ENCODE measurements at regions not wholly inside any gene's neighbourhood (a gene's known extent, or its start where the extent isn't known, plus 50 kb on each side); places are given as distances from the start of the nearest gene placed in this dataset.
"Not testable (repeated sequence)": the region's sequence is repeated elsewhere in the genome, so short reads cannot be mapped to it uniquely, and the experiment has no call there.

GRCh38 chr10:64115908-64116643, 594.9 kb downstream of the REEP3 start:
- peak; percentile 82 for DNase-seq (ENCODE audit: low spot score)

GRCh38 chr10:64116707-64117106, 595.5 kb downstream of the REEP3 start:
- no peak for DNase-seq (ENCODE audit: low spot score)

GRCh38 chr10:64118736-64119135, 597.5 kb downstream of the REEP3 start:
- DNase-seq (ENCODE audit: low spot score) = no peak

- not testable (repeated sequence) for DNase-seq (ENCODE audit: low spot score)
Observed at GRCh38 chr10:64120301-64120980, 599.2 kb downstream of the REEP3 start.

- DNase-seq (ENCODE audit: low spot score) = no peak
Observed at GRCh38 chr10:64130152-64130551, 609.0 kb downstream of the REEP3 start.

GRCh38 chr10:64134676-64135075, 613.5 kb downstream of the REEP3 start:
- no peak for DNase-seq (ENCODE audit: low spot score)

GRCh38 chr10:64142395-64142794, 621.2 kb downstream of the REEP3 start:
- DNase-seq (ENCODE audit: low spot score) = no peak

GRCh38 chr10:64148607-64149006, 627.4 kb downstream of the REEP3 start:
- no peak for DNase-seq (ENCODE audit: low spot score)

GRCh38 chr10:64156166-64156565, 635.0 kb downstream of the REEP3 start:
- peak; percentile 93 for DNase-seq (ENCODE audit: low spot score)

GRCh38 chr10:64158551-64158950, 637.4 kb downstream of the REEP3 start:
- DNase-seq (ENCODE audit: low spot score) = no peak

GRCh38 chr10:64159910-64160872, 639.0 kb downstream of the REEP3 start:
- DNase-seq (ENCODE audit: low spot score) = no peak

- no peak for DNase-seq (ENCODE audit: low spot score)
Observed at GRCh38 chr10:64170791-64171190, 649.6 kb downstream of the REEP3 start.

- DNase-seq (ENCODE audit: low spot score) = no peak
Observed at GRCh38 chr10:64173826-64174225, 652.6 kb downstream of the REEP3 start.

- peak; percentile 81 for DNase-seq (ENCODE audit: low spot score)
Observed at GRCh38 chr10:64174666-64175255, 653.6 kb downstream of the REEP3 start.

- DNase-seq (ENCODE audit: low spot score) = peak; percentile 11
Observed at GRCh38 chr10:64175271-64175962, 654.2 kb downstream of the REEP3 start.

GRCh38 chr10:64182671-64183070, 661.5 kb downstream of the REEP3 start:
- DNase-seq (ENCODE audit: low spot score) = no peak

- no peak for DNase-seq (ENCODE audit: low spot score)
Observed at GRCh38 chr10:64191286-64191685, 670.1 kb downstream of the REEP3 start.

GRCh38 chr10:64196638-64197315, 675.6 kb downstream of the REEP3 start:
- no peak for DNase-seq (ENCODE audit: low spot score)

- DNase-seq (ENCODE audit: low spot score) = no peak
Observed at GRCh38 chr10:64201936-64202335, 680.7 kb downstream of the REEP3 start.

GRCh38 chr10:64204504-64204903, 683.3 kb downstream of the REEP3 start:
- not testable (repeated sequence) for DNase-seq (ENCODE audit: low spot score)

- DNase-seq (ENCODE audit: low spot score) = no peak
Observed at GRCh38 chr10:64206409-64206808, 685.2 kb downstream of the REEP3 start.
